ENCODE measurements at regions not wholly inside any gene's neighbourhood (a gene's known extent, or its start where the extent isn't known, plus 50 kb on each side); places are given as distances from the start of the nearest gene placed in this dataset.

- DNase-seq: no peak
- Histone ChIP-seq H3K9me3 (ENCODE audit: severe bottlenecking) (no peaks in the 10 kb centered on the region), H3K27ac (no peak overlapping the region), H3K27me3 (ENCODE audit: insufficient read depth, low read depth, severe bottlenecking) (no peaks in the 10 kb centered on the region), H3K4me3 (ENCODE audit: low read depth, low read length) (no peak overlapping the region), H3K36me3 (no peaks in the 10 kb centered on the region)
- no peak for TF ChIP-seq CTCF (IDR thresholded peaks at IDR 0.05; ENCODE audit: low read depth, low read length)
These were observed 162.0 kb downstream of the KLF6 start for GRCh38 chr10:3622845-3623621.

- Histone ChIP-seq H3K27me3 (ENCODE audit: insufficient read depth, low read depth, severe bottlenecking) (no peaks in the 10 kb centered on the region), H3K27ac (no peak overlapping the region), H3K4me3 (ENCODE audit: low read depth, low read length) (no peak overlapping the region), H3K9me3 (ENCODE audit: severe bottlenecking) (no peaks in the 10 kb centered on the region), H3K36me3 (no peaks in the 10 kb centered on the region)
- no peak for TF ChIP-seq CTCF (IDR thresholded peaks at IDR 0.05; ENCODE audit: low read depth, low read length)
- DNase-seq: no peak
These were observed 162.6 kb downstream of the KLF6 start for GRCh38 chr10:3622427-3622826.

GRCh38 chr10:3620818-3621217, 164.2 kb downstream of the KLF6 start:
- Histone ChIP-seq H3K36me3 (no peaks in the 10 kb centered on the region), H3K27me3 (ENCODE audit: insufficient read depth, low read depth, severe bottlenecking) (no peaks in the 10 kb centered on the region), H3K9me3 (ENCODE audit: severe bottlenecking) (no peaks in the 10 kb centered on the region), H3K27ac (no peak overlapping the region), H3K4me3 (ENCODE audit: low read depth, low read length) (no peak overlapping the region)
- DNase-seq: no peak
- TF ChIP-seq CTCF (IDR thresholded peaks at IDR 0.05; ENCODE audit: low read depth, low read length): no peak

GRCh38 chr10:3619241-3619640, 165.8 kb downstream of the KLF6 start:
- no peak for DNase-seq
- TF ChIP-seq CTCF (IDR thresholded peaks at IDR 0.05; ENCODE audit: low read depth, low read length): no peak
- no peak overlapping the region for H3K4me3 ChIP-seq (ENCODE audit: low read depth, low read length)
- no peaks in the 10 kb centered on the region for H3K36me3 ChIP-seq
- H3K27ac ChIP-seq: no peak overlapping the region
- H3K27me3 ChIP-seq (ENCODE audit: insufficient read depth, low read depth, severe bottlenecking): no peaks in the 10 kb centered on the region
- H3K9me3 ChIP-seq (ENCODE audit: severe bottlenecking): no peaks in the 10 kb centered on the region

GRCh38 chr10:3616880-3617279, 168.1 kb downstream of the KLF6 start:
- no peak overlapping the region for H3K4me3 ChIP-seq (ENCODE audit: low read depth, low read length)
- H3K27ac ChIP-seq: no peak overlapping the region
- no peaks in the 10 kb centered on the region for H3K36me3 ChIP-seq
- TF ChIP-seq CTCF (IDR thresholded peaks at IDR 0.05; ENCODE audit: low read depth, low read length): no peak
- no peaks in the 10 kb centered on the region for H3K9me3 ChIP-seq (ENCODE audit: severe bottlenecking)
- H3K27me3 ChIP-seq (ENCODE audit: insufficient read depth, low read depth, severe bottlenecking): no peaks in the 10 kb centered on the region
- no peak for DNase-seq

GRCh38 chr10:3613318-3613717, 171.7 kb downstream of the KLF6 start:
- Histone ChIP-seq H3K27ac (no peak overlapping the region), H3K9me3 (ENCODE audit: severe bottlenecking) (no peaks in the 10 kb centered on the region), H3K4me3 (ENCODE audit: low read depth, low read length) (no peak overlapping the region), H3K36me3 (no peaks in the 10 kb centered on the region), H3K27me3 (ENCODE audit: insufficient read depth, low read depth, severe bottlenecking) (no peaks in the 10 kb centered on the region)
- DNase-seq: no peak
- no peak for TF ChIP-seq CTCF (IDR thresholded peaks at IDR 0.05; ENCODE audit: low read depth, low read length)

Data from WERI-Rb-1 (cell line).